Suppressor macrophage treated with lipopolysaccharide for 4 hours (primary cell): ENCODE measurements at regions not wholly inside any gene's neighbourhood (a gene's known extent, or its start where the extent isn't known, plus 50 kb on each side); places are given as distances from the start of the nearest gene placed in this dataset.
"Not testable (repeated sequence)": the region's sequence is repeated elsewhere in the genome, so short reads cannot be mapped to it uniquely, and the experiment has no call there.

Source experiments
- DNase-seq: peaks from one replicate; pipeline ENCODE4 v3.0.0-alpha.2; 2020

- not testable (repeated sequence) for DNase-seq
These were observed 337.0 kb downstream of the CACNA1B start for GRCh38 chr9:138214548-138214947.

- DNase-seq, result not testable (repeated sequence)
These were observed 338.0 kb downstream of the CACNA1B start for GRCh38 chr9:138215588-138215987.

DNA sequence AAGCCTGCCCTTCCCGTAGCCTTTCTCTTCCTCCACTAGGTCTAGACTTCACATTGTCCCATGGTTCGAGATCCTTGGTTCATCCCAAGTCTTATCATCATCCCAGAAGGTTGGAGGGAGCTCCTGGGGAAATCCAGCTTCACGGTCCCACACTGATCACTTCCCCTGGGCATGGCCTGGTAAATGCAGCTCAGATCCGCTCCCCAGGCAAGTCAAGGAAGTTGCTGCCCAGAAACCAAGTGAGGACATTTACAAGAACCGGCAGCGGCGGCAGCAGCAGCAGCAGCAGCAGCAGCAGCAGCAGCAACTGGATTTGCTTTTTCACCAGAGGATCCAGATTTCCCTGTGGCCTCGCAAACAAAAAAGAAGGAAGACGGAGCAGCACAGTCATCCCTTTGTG lies 339.2 kb downstream of the CACNA1B start:
- peak; percentile 3 for DNase-seq

DNA sequence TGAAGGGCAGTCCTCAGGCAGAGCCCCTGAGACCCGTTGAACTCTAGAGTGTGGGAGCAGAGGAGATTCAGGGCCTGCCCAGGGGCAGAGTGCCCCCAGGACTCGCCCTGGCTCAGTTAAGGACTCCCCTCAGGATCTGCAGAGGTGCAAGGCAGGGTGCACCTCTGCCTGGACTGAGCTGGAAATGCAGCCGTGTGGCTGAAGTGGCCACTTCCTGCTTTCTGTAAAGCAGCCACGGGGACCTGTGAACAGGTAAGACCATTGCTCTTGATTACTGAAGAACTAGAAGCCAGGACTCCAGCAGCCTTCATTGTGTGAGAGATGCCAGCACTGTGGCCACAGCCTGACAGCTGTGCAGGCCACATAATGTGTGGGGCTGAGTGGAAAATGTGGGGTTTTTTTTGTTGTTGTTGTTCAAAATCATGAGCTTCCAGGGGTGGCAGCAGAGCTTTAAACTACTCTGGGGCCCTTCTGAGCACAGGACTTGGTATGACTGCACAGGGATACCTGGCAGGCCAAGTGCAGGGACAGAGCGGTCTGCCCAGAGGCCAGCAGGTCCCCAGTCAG lies 339.8 kb downstream of the CACNA1B start:
- DNase-seq, result not testable (repeated sequence)

- DNase-seq, result peak; percentile 5
These were observed 341.7 kb downstream of the CACNA1B start for GRCh38 chr9:138219249-138219648.

DNA sequence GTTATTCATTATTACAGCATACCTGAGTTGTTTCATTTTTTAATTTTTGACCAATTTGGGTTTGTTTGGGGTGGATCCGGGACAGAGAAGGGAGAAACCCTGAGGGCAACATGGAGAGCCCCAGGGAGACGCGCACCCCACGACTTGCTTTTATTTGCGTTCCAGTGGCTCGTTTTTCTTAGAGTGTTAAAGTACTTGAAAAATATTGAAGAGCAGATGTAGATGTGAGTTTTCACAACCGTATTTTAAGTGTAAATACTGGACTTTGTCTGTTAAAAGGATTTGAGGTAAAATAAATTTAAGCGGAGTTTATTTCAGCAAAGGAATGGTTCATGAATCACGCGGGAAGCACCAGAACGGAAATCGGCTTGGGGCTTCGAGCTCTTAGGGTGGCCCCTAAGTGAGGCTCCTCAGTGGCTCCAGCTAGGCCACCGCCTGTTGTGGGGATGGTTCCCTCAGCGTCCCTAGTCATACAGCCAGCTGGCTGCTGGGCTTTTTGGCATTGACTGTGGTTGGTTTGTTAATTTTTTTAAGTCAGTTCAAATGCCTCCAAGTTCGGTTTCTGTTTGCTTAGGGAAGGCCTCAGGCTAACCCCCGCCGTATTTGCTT lies 344.0 kb downstream of the CACNA1B start:
- DNase-seq, result not testable (repeated sequence)

DNA sequence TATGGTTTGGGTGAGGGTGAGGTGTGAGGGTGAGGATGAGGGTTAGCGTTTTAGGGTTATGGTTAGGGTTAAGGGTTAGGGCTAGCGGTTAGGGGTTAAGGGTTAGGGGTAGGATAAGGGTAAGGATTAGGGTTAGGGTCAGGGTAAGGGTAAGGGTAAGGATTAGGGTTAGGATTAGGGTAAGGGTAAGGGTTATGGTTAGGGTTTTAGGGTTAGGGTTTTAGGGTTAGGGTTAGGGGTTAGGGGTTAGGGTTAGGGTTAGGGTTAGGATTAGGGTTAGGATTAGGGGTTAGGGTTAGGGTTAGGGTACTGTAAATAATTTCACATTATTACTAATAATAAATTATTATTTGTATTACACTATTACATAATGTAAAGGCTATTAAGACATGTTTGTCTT lies 359.5 kb downstream of the CACNA1B start:
- DNase-seq, result not testable (repeated sequence)

DNA sequence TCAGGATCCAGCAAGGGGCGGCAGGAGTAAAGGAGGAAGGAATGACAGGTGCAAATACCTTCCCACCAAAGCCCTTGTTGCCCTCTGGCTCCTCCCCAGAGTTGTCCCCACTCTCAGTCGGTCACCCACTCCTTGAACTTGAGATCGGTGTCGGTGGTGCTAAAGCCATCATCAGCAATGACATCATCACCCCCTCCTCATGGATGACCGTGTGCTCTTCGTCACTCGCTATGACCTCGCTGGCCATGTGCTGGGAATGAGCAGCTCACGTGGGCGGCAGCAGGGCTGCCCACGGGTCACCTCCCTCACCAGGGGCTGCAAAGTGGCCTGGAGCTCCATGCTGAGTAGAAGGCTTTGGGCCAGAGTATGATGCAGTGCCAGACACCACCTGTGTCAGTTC lies 405.3 kb downstream of the CACNA1B start:
- DNase-seq, result not testable (repeated sequence)
